Hematopoietic multipotent progenitor cell treated with erythropoietin and hydrocortisone succinate and interleukin-3 and kit ligand, for 15 days (in vitro differentiated cells): ENCODE measurements at regions not wholly inside any gene's neighbourhood (a gene's known extent, or its start where the extent isn't known, plus 50 kb on each side); places are given as distances from the start of the nearest gene placed in this dataset.
"Not testable (repeated sequence)": the region's sequence is repeated elsewhere in the genome, so short reads cannot be mapped to it uniquely, and the experiment has no call there.

Source experiments
- DNase-seq: peaks from one replicate; pipeline ENCODE4 v3.0.0-alpha.2; 2015; ENCODE audit warnings: low spot score

DNA sequence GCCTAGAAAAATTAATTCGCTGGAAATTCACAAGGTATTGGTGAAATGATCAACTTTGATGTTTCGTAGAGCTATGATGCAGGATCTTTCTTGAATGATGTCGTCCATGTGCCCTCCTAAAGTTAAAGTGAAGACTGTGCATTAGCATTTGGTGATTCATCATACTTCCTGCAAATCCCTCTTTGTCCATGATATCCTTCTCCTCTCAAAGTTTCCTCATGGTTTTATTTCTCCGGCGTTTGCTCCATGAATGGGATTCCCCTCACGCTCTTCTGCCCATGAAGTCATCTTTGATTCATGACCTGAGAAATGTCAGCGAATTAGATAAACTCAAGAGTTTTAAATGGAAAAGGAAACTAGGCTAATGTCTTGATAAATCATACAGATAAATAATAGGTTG is 372.7 kb downstream of the PSAT1 start:
- no peak for DNase-seq

DNA sequence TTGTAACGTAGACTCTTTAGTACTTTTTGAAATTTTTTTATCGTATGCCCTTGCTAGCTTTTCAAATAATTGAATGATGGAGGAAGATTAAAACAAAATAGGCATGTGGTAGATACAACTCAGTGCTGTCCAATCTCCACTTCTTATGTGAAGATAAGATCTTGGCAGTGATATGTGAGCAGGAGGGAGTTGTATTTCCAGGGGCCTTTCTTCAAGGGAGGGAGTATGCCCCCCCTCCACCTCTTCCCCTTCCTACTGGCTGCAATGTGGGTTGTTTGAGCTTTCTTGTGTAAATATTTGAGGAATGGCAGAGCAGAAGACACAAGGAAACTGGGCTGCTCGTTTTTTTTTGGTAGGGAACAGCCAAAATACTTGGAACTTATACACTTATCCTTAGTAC is 374.9 kb downstream of the PSAT1 start:
- DNase-seq: no peak

DNA sequence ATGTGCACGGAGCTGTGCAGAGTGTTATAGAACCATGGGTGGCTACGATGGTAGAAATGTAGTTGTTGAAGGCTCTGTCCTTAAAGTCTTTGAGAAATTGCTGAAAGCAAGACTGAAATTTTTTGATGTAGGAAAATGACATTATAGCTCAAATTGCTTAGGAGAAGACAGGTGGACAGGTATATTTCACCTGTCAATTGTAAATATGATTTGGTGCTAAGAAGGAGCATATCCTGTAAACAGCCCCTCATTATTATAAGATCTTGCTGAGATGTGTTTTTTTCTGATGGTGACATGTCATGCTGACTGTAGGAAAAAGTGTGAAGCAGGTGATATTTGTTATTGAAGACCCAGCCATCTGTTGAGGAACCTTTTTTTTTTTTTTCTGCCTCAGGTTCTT is 377.9 kb downstream of the PSAT1 start:
- DNase-seq: no peak

DNA sequence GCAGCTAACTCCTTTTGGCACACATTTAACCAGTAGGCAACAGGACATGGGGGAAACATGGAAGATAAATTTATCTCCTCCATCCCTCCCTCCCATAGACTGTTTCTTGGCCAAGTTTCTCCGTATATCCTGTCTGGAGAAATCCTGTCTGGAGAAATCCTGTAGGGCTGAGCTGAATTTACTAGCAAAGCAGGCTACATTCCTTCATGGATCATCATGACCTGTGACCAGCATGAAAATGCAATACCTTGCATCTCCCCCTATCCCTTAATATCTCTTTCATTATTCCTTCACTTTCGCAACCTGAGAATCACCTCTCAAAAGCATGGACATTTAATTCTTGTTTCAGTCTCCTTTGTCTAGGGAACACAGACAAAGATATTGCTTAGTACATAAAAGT is 379.1 kb downstream of the PSAT1 start:
- no peak for DNase-seq

- DNase-seq: no peak
Measured at GRCh38 chr9:78676623-78677022, 379.7 kb downstream of the PSAT1 start.

DNA sequence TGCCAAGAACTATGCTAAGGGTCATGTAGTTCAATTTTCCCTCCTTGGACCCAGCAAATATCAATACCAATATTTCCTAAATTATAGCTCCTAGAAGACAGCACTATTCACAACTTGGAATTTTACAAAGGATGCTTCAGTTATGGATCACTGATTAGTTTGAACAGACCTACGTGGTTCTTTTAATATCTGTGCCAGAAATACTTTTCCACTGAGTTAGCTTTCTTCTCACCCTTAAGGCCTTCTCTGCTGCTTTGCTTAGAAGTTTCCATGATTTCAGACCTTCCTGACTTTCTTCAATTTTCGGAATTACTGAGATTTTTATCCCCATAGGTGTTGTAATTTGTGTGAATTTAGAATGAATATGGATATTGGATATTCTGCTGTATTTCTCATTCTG is 380.4 kb downstream of the PSAT1 start:
- DNase-seq: no peak

DNA sequence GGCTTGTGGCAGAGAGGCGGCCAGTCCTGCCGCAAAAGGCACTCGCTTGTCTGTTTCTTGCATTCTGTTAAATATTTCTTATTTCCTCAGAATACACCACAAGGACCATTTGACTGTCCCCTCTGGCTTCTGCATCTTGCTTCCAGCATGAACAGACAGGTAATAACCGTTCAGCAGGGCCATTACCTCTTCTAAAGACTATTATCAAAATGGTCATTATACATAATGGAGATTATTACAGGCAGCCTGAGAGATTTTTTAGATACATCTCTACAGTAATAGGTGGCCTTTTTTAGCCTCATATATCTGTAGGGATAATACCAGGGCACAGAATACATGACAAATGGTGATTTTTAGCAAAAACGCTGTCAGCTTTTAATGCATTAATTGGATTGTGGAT is 382.0 kb downstream of the PSAT1 start:
- DNase-seq: no peak

DNA sequence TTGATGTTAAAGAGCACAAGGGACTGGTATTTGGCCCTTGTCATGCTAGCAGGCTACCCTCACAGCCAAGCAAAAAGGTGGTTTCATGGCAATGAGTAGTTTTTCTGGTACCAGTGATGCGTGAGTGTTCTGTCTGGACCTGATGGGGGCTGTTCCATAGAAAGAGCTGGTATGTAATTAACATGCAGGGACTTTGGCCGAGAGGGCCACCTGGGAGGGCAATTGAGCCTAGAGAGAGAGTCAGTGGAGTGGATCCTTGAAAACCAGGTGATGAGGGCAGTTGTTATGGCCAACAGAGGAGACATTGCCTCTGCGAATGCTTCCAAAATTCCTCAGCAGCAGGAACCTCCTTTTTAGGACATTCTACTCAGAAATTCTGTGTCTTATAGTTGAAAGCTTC is 383.3 kb downstream of the PSAT1 start:
- no peak for DNase-seq

DNA sequence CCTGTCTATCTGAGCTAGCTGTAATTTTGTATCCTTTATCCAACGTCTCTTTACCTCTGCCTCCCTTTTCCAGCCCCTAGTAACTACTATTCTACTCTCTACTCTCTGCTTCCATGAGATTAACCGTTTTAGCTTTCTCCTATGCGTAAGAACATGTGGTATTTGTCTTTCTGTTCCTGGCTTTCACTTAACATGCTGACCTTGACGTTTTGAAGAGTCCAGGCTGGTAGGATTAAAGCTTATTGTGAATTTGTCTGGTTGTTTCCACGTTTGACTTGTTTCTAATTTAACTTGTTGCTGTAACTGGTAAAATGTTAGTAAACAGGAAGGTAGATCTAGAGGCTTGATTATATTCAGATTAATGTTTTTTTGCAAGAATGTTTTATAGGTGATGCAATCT is 385.3 kb downstream of the PSAT1 start:
- no peak for DNase-seq

DNA sequence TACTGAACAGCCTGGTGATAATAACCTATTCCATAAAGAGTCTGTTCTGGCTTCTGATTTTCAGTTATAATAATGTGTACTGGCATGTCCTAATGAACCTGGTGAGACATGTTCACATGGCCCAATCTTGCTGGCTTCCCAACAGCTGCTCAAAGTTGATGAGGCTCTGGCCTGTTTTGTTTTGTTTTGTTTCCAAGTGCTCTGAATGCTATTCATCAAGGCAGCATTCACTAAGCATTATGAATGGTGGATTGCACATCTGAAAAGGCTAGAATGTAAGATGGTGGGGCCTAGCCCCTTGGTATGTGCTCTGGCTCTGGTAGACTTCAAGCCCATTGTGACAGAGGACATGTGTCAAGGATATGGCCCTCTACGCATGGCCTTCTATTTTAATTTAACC is 388.5 kb downstream of the PSAT1 start:
- DNase-seq: no peak

GRCh38 chr9:78688796-78689195 is 391.9 kb downstream of the PSAT1 start:
- no peak for DNase-seq

GRCh38 chr9:78691542-78691941 is 394.6 kb downstream of the PSAT1 start:
- DNase-seq: no peak

- no peak for DNase-seq
Measured at GRCh38 chr9:78692871-78693270, 395.9 kb downstream of the PSAT1 start.

DNA sequence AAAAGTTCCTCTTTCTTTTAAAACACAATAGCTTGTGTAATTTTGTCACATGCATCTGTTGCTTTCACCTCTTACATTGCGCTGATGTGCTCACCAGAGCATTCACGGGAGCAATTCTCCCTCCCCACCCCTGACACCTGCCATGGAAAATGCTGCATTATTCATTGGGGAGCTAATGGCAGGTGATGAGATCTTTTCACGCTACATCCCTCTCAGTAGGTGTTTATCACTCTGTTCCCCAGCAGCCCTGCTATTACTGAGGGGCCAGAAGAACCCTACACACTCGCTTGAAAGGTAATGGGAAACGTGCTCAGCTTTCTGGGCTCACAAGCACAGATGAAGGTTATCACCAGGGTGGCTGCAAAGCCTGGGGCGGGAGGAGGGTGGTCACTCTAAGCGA is 398.0 kb downstream of the PSAT1 start:
- no peak for DNase-seq

- no peak for DNase-seq
Measured at GRCh38 chr9:78695519-78695918, 398.6 kb downstream of the PSAT1 start.

DNA sequence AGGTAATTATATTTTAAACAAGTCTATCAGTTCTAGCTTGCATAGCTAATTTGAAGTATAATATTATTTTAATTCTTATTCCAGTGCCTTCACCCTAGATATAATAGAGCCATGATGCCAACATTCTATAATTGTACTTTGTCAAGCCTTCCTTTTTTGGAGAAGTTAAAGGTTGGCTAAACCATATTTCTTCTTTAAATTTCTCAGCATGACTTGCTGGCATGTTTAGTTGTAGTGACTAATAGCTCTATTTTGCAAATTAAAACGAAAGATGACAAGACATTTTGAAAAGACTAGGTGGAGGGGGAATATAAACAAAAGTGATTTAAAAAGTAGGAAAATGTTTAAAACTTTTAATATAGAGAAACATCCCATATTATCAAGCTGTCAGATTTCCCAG is 400.7 kb downstream of the PSAT1 start:
- no peak for DNase-seq

- no peak for DNase-seq
Measured at GRCh38 chr9:78698371-78698770, 401.4 kb downstream of the PSAT1 start.

GRCh38 chr9:78699217-78699616 is 402.3 kb downstream of the PSAT1 start:
- not testable (repeated sequence) for DNase-seq

DNA sequence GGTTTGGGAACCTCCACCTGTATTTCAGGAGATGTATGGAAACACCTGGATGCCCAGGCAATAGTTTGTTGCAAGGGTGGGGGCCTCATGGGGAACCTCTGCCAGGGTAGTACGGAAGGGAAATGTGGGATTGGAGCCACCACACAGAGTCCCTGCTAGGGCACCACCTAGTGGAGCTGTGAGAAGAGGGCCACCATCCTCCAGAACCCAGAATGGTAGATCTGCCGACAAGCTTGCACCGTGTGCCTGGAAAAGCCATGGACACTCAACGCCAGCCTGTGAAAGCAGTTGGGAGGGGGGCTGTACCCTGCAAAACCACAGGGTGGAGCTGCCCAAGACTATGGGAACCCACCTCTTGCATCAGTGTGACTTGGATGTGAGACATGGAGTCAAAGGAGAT is 407.2 kb downstream of the PSAT1 start:
- DNase-seq: not testable (repeated sequence)

DNA sequence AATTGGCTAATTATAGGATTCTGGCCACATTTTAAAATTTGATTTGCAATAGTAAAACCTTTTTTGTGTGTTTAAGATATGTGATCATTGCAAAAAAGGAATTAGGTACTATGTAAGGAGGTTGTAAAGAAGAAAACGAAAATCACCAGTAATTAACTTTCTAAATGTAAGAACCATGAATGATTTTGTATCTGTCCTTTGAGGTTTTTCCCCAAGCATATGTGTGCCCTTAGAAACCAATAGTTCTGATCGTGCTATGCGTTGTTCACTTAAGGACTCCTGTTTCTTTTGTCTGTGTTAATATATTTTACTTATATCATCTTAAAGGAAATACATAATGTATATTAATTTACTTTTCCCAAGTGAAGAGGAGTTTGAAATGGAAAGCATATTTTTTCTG is 410.2 kb downstream of the PSAT1 start:
- no peak for DNase-seq

- no peak for DNase-seq
Measured at GRCh38 chr9:78707481-78707991, 410.6 kb downstream of the PSAT1 start.

DNA sequence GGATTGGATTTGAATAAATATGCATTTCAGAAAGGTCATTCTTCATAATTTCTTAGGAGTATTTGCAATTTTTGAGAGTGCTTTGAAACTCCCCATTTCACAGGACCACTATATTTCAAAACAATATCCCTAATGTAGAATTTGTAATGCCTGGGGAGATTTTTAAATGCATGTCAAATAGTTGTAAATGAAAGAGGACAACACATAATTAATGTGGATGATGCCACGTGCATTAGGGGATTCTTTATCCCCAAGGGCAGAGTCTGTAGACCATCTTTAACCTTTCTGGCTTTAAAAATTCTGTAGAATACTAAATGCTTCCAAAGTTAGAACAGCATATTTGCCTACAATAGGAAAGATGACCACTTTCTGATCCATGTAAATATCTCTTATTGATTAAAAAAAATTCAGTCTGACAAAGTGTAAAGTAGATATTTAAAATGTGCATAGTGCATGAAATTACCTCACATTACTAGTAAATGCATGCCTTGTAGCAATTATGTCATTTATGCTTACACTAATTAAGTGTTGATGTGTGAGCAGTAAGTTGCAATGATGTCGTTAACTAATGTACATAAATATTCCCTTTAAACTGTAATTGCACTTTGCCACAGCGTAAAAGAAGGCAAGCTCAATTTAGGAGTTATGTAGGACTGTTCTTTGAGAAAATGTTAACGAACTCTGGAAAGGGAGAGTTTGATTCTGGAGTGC is 416.1 kb downstream of the PSAT1 start:
- no peak for DNase-seq

DNA sequence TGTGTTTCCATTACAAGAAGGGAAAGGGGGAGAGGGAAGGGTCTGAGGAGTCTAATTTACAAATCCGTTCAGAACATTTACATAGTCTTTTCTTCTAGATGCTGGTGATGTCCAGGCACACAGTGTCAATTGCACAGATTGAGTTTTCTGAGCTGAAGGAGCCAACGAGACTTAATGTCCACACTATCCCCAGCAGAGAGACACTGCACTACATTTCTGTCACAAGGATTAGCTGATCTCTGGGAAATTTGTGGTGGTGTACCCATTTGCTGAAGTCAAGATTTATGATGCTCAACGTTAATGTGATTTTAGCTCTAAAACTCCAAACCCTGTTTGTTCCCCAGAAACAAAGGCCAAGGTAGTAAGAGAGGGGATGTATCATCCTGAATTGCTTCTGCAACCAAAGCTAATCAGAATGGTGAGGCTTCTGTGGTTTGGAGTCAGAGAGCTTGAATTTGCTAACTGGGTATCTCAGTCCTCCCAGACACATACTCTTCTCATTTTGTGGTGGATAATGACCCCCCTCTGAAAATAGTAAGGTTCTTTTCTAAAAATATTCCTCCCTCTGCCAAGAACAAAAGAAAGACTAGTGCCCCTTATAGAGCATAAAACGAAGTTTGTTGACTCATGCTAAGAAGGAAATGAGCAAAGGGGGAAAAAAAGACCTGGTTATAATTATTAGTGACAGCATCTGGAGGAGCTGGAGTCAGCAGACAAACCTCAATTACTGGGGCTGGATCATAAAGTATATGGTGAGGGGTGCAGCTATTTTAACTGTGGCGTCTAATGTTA is 416.9 kb downstream of the PSAT1 start:
- no peak for DNase-seq

GRCh38 chr9:78714576-78714975 is 417.7 kb downstream of the PSAT1 start:
- no peak for DNase-seq
